ENCODE measurements at regions not wholly inside any gene's neighbourhood (a gene's known extent, or its start where the extent isn't known, plus 50 kb on each side); places are given as distances from the start of the nearest gene placed in this dataset.
A peak's percentile ranks its signal among the peaks of the same experiment; 100 is the strongest.
"Not testable (repeated sequence)": the region's sequence is repeated elsewhere in the genome, so short reads cannot be mapped to it uniquely, and the experiment has no call there.

GRCh38 chr12:67070604-67071003, 198.6 kb upstream of the CAND1 start:
- TF ChIP-seq ZNF707 (tag by site-specific recombination; IDR thresholded peaks at IDR 0.05) (no peak), ZNF280C (tag by site-specific recombination; IDR thresholded peaks at IDR 0.05) (no peak), ZNF132 (tag by site-specific recombination; IDR thresholded peaks at IDR 0.05; ENCODE audit: borderline replicate concordance) (no peak)
- no peaks in the 10 kb centered on the region for H3K36me3 ChIP-seq (ENCODE audit: control insufficient read depth in 2 of 2, insufficient read depth in 1 of 2, low read length in 2 of 2)
- ChIA-PET POLR2A (no interaction called here), CTCF (interaction anchor here (0.6 to 0.8 kb wide), 2 partner anchors 10 to 44 kb away, joined by 3 read pairs; no protein-coding TSS in a partner anchor)
- no peak overlapping the region for H3K4me3 ChIP-seq (ENCODE audit: low read depth, low read length)
- H3K9me3 ChIP-seq (ENCODE audit: control insufficient read depth, insufficient read depth, low read depth, low read length), result no peaks in the 10 kb centered on the region
- H3K27ac ChIP-seq (ENCODE audit: extremely low read depth, low read depth, low read length), result no peak overlapping the region
- peaks cover 7% of the 10 kb centered on the region; the same call in 1 of the 2 replicates for H3K4me1 ChIP-seq (ENCODE audit: control insufficient read depth, insufficient read depth, low read length)

GRCh38 chr12:67072281-67072680, 196.9 kb upstream of the CAND1 start:
- H3K27ac ChIP-seq (ENCODE audit: extremely low read depth, low read depth, low read length); CTCF ChIA-PET; H3K4me1 ChIP-seq (ENCODE audit: control insufficient read depth, insufficient read depth, low read length); H3K9me3 ChIP-seq (ENCODE audit: control insufficient read depth, insufficient read depth, low read depth, low read length); H3K4me3 ChIP-seq (ENCODE audit: low read depth, low read length); POLR2A ChIA-PET; H3K36me3 ChIP-seq (ENCODE audit: control insufficient read depth in 2 of 2, insufficient read depth in 1 of 2, low read length in 2 of 2): not testable (repeated sequence)
- TF ChIP-seq ZNF146 (tag by site-specific recombination; IDR thresholded peaks at IDR 0.05) (peak; percentile 94), ZNF580 (tag by site-specific recombination; IDR thresholded peaks at IDR 0.05) (0 out of 2 replicates have a peak, but pooled peaks have one; percentile 34)

DNA sequence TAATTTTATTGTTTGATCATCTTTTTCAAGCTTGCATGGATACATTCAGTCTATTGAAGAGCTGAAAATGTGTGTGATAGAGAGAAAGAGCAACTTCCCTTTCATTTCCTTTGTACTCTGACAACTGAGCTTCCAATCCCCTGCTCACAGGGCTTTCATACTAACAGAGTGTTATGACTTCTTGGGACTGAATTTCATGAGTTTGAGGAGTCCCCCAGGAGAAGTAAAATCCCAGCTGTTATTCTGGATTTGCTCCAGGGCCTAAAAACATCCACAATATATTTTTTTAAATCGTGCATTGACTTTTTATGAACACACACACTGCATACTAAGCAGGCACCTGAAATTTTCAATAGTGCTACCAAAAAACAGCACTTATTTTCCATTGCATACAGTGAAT, 195.8 kb upstream of the CAND1 start:
- CTCF ChIA-PET, result interaction anchor here (0.6 kb wide), 1 partner anchor 282 kb away, joined by 3 read pairs; no protein-coding TSS in a partner anchor
- no peak overlapping the region for H3K27ac ChIP-seq (ENCODE audit: extremely low read depth, low read depth, low read length)
- H3K4me1 ChIP-seq (ENCODE audit: control insufficient read depth, insufficient read depth, low read length), result 0 out of 2 replicates have a peak, but pooled peaks cover 2% of the 10 kb centered on the region
- H3K4me3 ChIP-seq (ENCODE audit: low read depth, low read length), result no peak overlapping the region
- no peaks in the 10 kb centered on the region for H3K36me3 ChIP-seq (ENCODE audit: control insufficient read depth in 2 of 2, insufficient read depth in 1 of 2, low read length in 2 of 2)
- no peaks in the 10 kb centered on the region for H3K9me3 ChIP-seq (ENCODE audit: control insufficient read depth, insufficient read depth, low read depth, low read length)
- no peak for TF ChIP-seq ZNF146 (tag by site-specific recombination; IDR thresholded peaks at IDR 0.05)
- TF ChIP-seq, protein P1, sequence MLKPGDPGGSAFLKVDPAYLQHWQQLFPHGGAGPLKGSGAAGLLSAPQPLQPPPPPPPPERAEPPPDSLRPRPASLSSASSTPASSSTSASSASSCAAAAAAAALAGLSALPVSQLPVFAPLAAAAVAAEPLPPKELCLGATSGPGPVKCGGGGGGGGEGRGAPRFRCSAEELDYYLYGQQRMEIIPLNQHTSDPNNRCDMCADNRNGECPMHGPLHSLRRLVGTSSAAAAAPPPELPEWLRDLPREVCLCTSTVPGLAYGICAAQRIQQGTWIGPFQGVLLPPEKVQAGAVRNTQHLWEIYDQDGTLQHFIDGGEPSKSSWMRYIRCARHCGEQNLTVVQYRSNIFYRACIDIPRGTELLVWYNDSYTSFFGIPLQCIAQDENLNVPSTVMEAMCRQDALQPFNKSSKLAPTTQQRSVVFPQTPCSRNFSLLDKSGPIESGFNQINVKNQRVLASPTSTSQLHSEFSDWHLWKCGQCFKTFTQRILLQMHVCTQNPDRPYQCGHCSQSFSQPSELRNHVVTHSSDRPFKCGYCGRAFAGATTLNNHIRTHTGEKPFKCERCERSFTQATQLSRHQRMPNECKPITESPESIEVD (tag by site-specific recombination; IDR thresholded peaks at IDR 0.05), result peak; percentile 41; the same call in 1 of the 2 replicates
- POLR2A ChIA-PET, result no interaction called here

- Histone ChIP-seq H3K9me3 (ENCODE audit: control insufficient read depth, insufficient read depth, low read depth, low read length) (no peaks in the 10 kb centered on the region), H3K36me3 (ENCODE audit: control insufficient read depth in 2 of 2, insufficient read depth in 1 of 2, low read length in 2 of 2) (no peaks in the 10 kb centered on the region), H3K27ac (ENCODE audit: extremely low read depth, low read depth, low read length) (no peak overlapping the region), H3K4me3 (ENCODE audit: low read depth, low read length) (no peak overlapping the region), H3K4me1 (ENCODE audit: control insufficient read depth, insufficient read depth, low read length) (0 out of 2 replicates have a peak, but pooled peaks cover 8% of the 10 kb centered on the region)
- no peak for TF ChIP-seq ZNF140 (tag by site-specific recombination; IDR thresholded peaks at IDR 0.05)
- no peak for TF ChIP-seq MZF1 (tag by site-specific recombination; IDR thresholded peaks at IDR 0.05; ENCODE audit: borderline replicate concordance)
- no peak for TF ChIP-seq WT1 (tag by site-specific recombination; IDR thresholded peaks at IDR 0.05)
- TF ChIP-seq ZNF10 (tag by site-specific recombination; IDR thresholded peaks at IDR 0.05), result peak; percentile 99
- TF ChIP-seq ZNF837 (tag by site-specific recombination; IDR thresholded peaks at IDR 0.05), result no peak
- TF ChIP-seq SCRT2 (tag by site-specific recombination; IDR thresholded peaks at IDR 0.05), result peak; percentile 82
- TF ChIP-seq ZNF561 (tag by site-specific recombination; IDR thresholded peaks at IDR 0.05; ENCODE audit: borderline replicate concordance), result no peak
- no peak for TF ChIP-seq TCF7L2 (IDR thresholded peaks at IDR 0.05; ENCODE audit: borderline replicate concordance, low read depth, low read length)
- no peak for TF ChIP-seq ZNF830 (tag by site-specific recombination; IDR thresholded peaks at IDR 0.05; ENCODE audit: low read depth)
- TF ChIP-seq ZNF785 (tag by site-specific recombination; IDR thresholded peaks at IDR 0.05), result no peak
- TF ChIP-seq GFI1B (tag by site-specific recombination; IDR thresholded peaks at IDR 0.05), result no peak
- TF ChIP-seq SP2 (tag by site-specific recombination; IDR thresholded peaks at IDR 0.05), result no peak
- TF ChIP-seq ZNF114 (tag by site-specific recombination; IDR thresholded peaks at IDR 0.05), result no peak
- TF ChIP-seq ZNF221 (tag by site-specific recombination; IDR thresholded peaks at IDR 0.05; ENCODE audit: borderline replicate concordance), result no peak
- TF ChIP-seq ZNF670 (tag by site-specific recombination; IDR thresholded peaks at IDR 0.05; ENCODE audit: low read depth), result no peak
- no peak for TF ChIP-seq SP3 (tag by site-specific recombination; IDR thresholded peaks at IDR 0.05)
- no peak for TF ChIP-seq ZNF37A (tag by site-specific recombination; IDR thresholded peaks at IDR 0.05)
- TF ChIP-seq ZNF473 (tag by site-specific recombination; IDR thresholded peaks at IDR 0.05), result no peak
- POLR2A ChIA-PET, result no interaction called here
- CTCF ChIA-PET, result interaction anchor here (0.6 kb wide), 1 partner anchor 442 kb away, joined by 3 read pairs; no protein-coding TSS in a partner anchor
These were observed 195.1 kb upstream of the CAND1 start for GRCh38 chr12:67074072-67074471.
